ENCODE measurements at regions not wholly inside any gene's neighbourhood (a gene's known extent, or its start where the extent isn't known, plus 50 kb on each side); places are given as distances from the start of the nearest gene placed in this dataset.

DNA sequence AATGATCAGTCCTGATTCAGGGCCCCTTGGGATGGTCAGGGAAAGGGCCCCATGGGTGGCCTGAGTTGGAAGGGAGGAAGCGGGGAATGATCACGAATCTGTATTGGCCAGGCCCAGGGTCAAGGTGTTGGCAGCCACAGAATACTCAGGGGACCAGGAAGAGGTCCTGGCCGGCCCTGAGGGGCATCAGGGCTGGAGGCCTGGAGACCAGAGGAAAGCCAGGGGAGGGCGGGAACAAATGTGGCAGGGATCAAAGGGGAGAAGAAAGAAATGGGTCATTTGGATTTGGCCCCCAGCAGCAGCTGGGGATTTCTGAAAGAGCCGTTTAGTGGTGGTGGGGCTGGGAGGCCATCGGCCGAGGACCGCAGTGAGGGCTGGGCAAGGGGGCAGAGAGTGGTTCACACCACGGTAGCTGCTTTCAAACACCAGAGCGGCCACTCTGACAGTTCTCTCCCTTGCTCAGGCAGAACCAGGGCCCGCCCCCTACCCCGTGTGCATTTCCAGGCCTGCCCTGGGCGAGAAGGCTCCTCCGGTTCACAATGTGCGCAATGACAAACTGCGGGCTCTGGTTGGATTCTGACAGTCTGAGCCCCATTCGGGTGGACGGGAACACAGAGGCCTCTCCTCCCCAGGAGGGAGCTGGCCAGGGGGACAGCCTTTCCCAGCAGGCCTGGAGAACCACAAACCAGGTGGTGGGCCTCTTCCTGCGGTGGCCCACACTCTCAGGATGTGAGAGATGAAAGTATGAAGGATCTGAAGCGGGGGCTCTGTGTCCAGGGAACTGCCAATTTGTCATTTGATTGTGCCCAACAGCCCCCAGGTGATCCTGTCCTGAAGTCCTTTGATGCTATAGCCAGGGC lies 220.3 kb upstream of the IER5L start:
- no peaks in the 10 kb centered on the region for H3K36me3 ChIP-seq (ENCODE audit: control insufficient read depth in 2 of 2, extremely low read depth in 1 of 2, insufficient read depth in 2 of 2, low read length in 2 of 2)
- no peaks in the 10 kb centered on the region for H3K9me3 ChIP-seq (replicated peaks; ENCODE audit: control insufficient read depth, insufficient read depth, low read length)
- no TSS peak for BruUV-seq (replicated peaks)
- CTCF ChIA-PET, result no interaction called here
- H4K20me1 ChIP-seq (replicated peaks; ENCODE audit: control insufficient read depth, extremely low read depth, insufficient read depth, low read length), result no peaks in the 10 kb centered on the region
- no peak overlapping the region for H2AFZ ChIP-seq (ENCODE audit: low read depth, low read length)
- dilution Hi-C loops (cut with MboI; ENCODE audit: extremely low pct_ligation_motif_present, low sequenced_read_pairs) (no loop called here), intact Hi-C loops (cut with micrococcal nuclease) (no loop called here)
- no peak overlapping the region for H3K27ac ChIP-seq (ENCODE audit: insufficient read depth, low read depth, low read length)
- H3K9me1 ChIP-seq (replicated peaks; ENCODE audit: control insufficient read depth, extremely low read depth, insufficient read depth, low read length), result no peaks in the 10 kb centered on the region
- FAIRE-seq, result no peak
- no peak overlapping the region for H3K4me2 ChIP-seq (ENCODE audit: insufficient read depth, low read length)
- no peaks in the 10 kb centered on the region for H3K27me3 ChIP-seq (ENCODE audit: control insufficient read depth in 2 of 2, insufficient read depth in 2 of 2, low read length in 2 of 2)
- H3K4me3 ChIP-seq (replicated peaks in 1 of 3; ENCODE audit: insufficient read depth in 1 of 3, low read depth in 1 of 3, low read length in 3 of 3), result no peak overlapping the region
- no peak for TF ChIP-seq POLR2AphosphoS5 (IDR thresholded peaks at IDR 0.05; ENCODE audit: insufficient read depth, low read depth, low read length)
- no peak for TF ChIP-seq MYC (IDR thresholded peaks at IDR 0.05; ENCODE audit: low read depth, low read length)
- TF ChIP-seq, protein P1, sequence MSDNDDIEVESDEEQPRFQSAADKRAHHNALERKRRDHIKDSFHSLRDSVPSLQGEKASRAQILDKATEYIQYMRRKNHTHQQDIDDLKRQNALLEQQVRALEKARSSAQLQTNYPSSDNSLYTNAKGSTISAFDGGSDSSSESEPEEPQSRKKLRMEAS (IDR thresholded peaks at IDR 0.05; ENCODE audit: insufficient read depth, insufficient read length), result no peak
- TF ChIP-seq, protein P2, sequence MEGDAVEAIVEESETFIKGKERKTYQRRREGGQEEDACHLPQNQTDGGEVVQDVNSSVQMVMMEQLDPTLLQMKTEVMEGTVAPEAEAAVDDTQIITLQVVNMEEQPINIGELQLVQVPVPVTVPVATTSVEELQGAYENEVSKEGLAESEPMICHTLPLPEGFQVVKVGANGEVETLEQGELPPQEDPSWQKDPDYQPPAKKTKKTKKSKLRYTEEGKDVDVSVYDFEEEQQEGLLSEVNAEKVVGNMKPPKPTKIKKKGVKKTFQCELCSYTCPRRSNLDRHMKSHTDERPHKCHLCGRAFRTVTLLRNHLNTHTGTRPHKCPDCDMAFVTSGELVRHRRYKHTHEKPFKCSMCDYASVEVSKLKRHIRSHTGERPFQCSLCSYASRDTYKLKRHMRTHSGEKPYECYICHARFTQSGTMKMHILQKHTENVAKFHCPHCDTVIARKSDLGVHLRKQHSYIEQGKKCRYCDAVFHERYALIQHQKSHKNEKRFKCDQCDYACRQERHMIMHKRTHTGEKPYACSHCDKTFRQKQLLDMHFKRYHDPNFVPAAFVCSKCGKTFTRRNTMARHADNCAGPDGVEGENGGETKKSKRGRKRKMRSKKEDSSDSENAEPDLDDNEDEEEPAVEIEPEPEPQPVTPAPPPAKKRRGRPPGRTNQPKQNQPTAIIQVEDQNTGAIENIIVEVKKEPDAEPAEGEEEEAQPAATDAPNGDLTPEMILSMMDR (IDR thresholded peaks at IDR 0.05; ENCODE audit: extremely low read depth in 1 of 2, insufficient read depth in 1 of 2, low read depth in 1 of 2, low read length in 2 of 2), result no peak
- no peak for TF ChIP-seq JUN (IDR thresholded peaks at IDR 0.05; ENCODE audit: borderline replicate concordance, insufficient read depth, insufficient read length, low read depth)
- TF ChIP-seq POLR2A (IDR thresholded peaks at IDR 0.05; ENCODE audit: low read depth, low read length), result no peak
- TF ChIP-seq EZH2 (IDR thresholded peaks at IDR 0.05; ENCODE audit: borderline replicate concordance, low read depth, low read length, severe bottlenecking), result no peak
- no peak for TF ChIP-seq FOS (IDR thresholded peaks at IDR 0.05; ENCODE audit: borderline replicate concordance, insufficient read depth, low read length)
- TF ChIP-seq GATA2 (IDR thresholded peaks at IDR 0.05; ENCODE audit: insufficient read depth, insufficient read length, low read depth, low read length), result no peak
- no peaks in the 10 kb centered on the region for H3K79me2 ChIP-seq (ENCODE audit: control insufficient read depth, insufficient read depth, low read length)
- DNase-seq (ENCODE audit: low read depth, low spot score), result no peak
- H3K4me1 ChIP-seq (ENCODE audit: control insufficient read depth, extremely low read depth, insufficient read depth, low read length), result no peaks in the 10 kb centered on the region
- POLR2A ChIA-PET, result no interaction called here
- no peak overlapping the region for H3K9ac ChIP-seq (replicated peaks; ENCODE audit: extremely low read depth, insufficient read depth, low read length)

Data from endothelial cell of umbilical vein (primary cell).